MM.1S (cell line): ENCODE measurements at regions not wholly inside any gene's neighbourhood (a gene's known extent, or its start where the extent isn't known, plus 50 kb on each side); places are given as distances from the start of the nearest gene placed in this dataset.

Source experiments
- DNase-seq: peaks from one replicate; pipeline ENCODE4 v3.0.0-alpha.2; 2015
- H2AFZ ChIP-seq: fragments of 300-600 bp; sonication (generic); 2 replicates; pipeline ENCODE4 v1.6.0; 2016; ENCODE audit warnings: antibody characterized with exemption, low read length
- H3F3A ChIP-seq: fragments of 300-600 bp; sonication (generic); 2 replicates; pipeline ENCODE4 v1.6.1; 2016; ENCODE audit warnings: mild to moderate bottlenecking, antibody characterized with exemption, low read length, moderate library complexity, mixed read lengths; ENCODE audit not compliant: insufficient read depth
- H3K27ac ChIP-seq: fragments of 300-600 bp; sonication (generic); 2 replicates; pipeline ENCODE4 v1.5.1; 2016; ENCODE audit warnings: mild to moderate bottlenecking, low read length
- H3K27me3 ChIP-seq: fragments of 300-600 bp; sonication (generic); replicated peaks from 2 replicates; pipeline ENCODE4 v1.6.0; 2016; ENCODE audit warnings: low read length; ENCODE audit not compliant: insufficient read depth
- H3K36me3 ChIP-seq: fragments of 300-600 bp; sonication (generic); replicated peaks from 2 replicates; pipeline ENCODE4 v1.6.1; 2016; ENCODE audit warnings: mild to moderate bottlenecking, low read length, mixed read lengths; ENCODE audit not compliant: insufficient read depth
- H3K4me1 ChIP-seq: fragments of 300-600 bp; sonication (generic); 2 replicates; pipeline ENCODE4 v1.6.1; 2016; ENCODE audit warnings: low read length, mixed read lengths
- H3K4me2 ChIP-seq: fragments of 300-600 bp; sonication (generic); 2 replicates; pipeline ENCODE4 v1.6.0; 2016; ENCODE audit warnings: low read depth, low read length
- H3K4me3 ChIP-seq: fragments of 300-600 bp; sonication (generic); 2 replicates; pipeline ENCODE4 v1.5.1; 2016; ENCODE audit warnings: low read length, mixed read lengths
- H3K79me2 ChIP-seq: fragments of 300-600 bp; sonication (generic); 2 replicates; pipeline ENCODE4 v1.6.1; 2016; ENCODE audit warnings: mixed run types, low read length, mixed read lengths
- H3K9ac ChIP-seq: fragments of 300-600 bp; sonication (generic); 2 replicates; pipeline ENCODE4 v1.6.1; 2016; ENCODE audit warnings: low read length, mixed read lengths
- H3K9me2 ChIP-seq: fragments of 300-600 bp; sonication (generic); replicated peaks from 2 replicates; pipeline ENCODE4 v1.6.1; 2016; ENCODE audit warnings: mild to moderate bottlenecking, low read length, mixed read lengths; ENCODE audit not compliant: insufficient read depth
- H3K9me3 ChIP-seq: fragments of 300-600 bp; sonication (generic); replicated peaks from 2 replicates; pipeline ENCODE4 v1.6.1; 2016; ENCODE audit warnings: mild to moderate bottlenecking, low read length, mixed read lengths; ENCODE audit not compliant: insufficient read depth
- H4K20me1 ChIP-seq: fragments of 300-600 bp; sonication (generic); 2 replicates; pipeline ENCODE4 v1.6.1; 2016; ENCODE audit warnings: mild to moderate bottlenecking, low read length, moderate library complexity, mixed read lengths; ENCODE audit not compliant: insufficient read depth
- CTCF ChIP-seq: fragments of 300-600 bp; sonication (generic); IDR thresholded peaks from 2 replicates; pipeline ENCODE4 v1.5.1; 2016; ENCODE audit warnings: antibody characterized with exemption, low read length, mixed read lengths
- EZH2 ChIP-seq: fragments of 300-600 bp; sonication (generic); optimal IDR thresholded peaks from 2 replicates; pipeline ENCODE3; 2017; ENCODE audit warnings: low read depth, mild to moderate bottlenecking, antibody characterized with exemption, low read length, mixed read lengths
- EZH2phosphoT487 ChIP-seq: fragments of 300-600 bp; sonication (generic); IDR thresholded peaks from 2 replicates; pipeline ENCODE4 v1.6.1; 2018; ENCODE audit warnings: antibody characterized with exemption, low read length

- Histone ChIP-seq H3K79me2 (no peaks in the 10 kb centered on the region), H2AFZ (no peak overlapping the region), H3K27ac (no peak overlapping the region), H3K9me2 (no peaks in the 10 kb centered on the region), H3F3A (no peaks in the 10 kb centered on the region), H4K20me1 (no peaks in the 10 kb centered on the region), H3K4me2 (no peak overlapping the region), H3K9me3 (no peaks in the 10 kb centered on the region), H3K9ac (no peak overlapping the region), H3K4me3 (no peak overlapping the region), H3K4me1 (no peaks in the 10 kb centered on the region), H3K36me3 (no peaks in the 10 kb centered on the region), H3K27me3 (no peaks in the 10 kb centered on the region)
- no peak for TF ChIP-seq CTCF
- TF ChIP-seq EZH2, result no peak
- TF ChIP-seq EZH2phosphoT487, result no peak
- no peak for DNase-seq
These were observed 77.6 kb downstream of the COX18 start for GRCh38 chr4:72991873-72992272.

DNA sequence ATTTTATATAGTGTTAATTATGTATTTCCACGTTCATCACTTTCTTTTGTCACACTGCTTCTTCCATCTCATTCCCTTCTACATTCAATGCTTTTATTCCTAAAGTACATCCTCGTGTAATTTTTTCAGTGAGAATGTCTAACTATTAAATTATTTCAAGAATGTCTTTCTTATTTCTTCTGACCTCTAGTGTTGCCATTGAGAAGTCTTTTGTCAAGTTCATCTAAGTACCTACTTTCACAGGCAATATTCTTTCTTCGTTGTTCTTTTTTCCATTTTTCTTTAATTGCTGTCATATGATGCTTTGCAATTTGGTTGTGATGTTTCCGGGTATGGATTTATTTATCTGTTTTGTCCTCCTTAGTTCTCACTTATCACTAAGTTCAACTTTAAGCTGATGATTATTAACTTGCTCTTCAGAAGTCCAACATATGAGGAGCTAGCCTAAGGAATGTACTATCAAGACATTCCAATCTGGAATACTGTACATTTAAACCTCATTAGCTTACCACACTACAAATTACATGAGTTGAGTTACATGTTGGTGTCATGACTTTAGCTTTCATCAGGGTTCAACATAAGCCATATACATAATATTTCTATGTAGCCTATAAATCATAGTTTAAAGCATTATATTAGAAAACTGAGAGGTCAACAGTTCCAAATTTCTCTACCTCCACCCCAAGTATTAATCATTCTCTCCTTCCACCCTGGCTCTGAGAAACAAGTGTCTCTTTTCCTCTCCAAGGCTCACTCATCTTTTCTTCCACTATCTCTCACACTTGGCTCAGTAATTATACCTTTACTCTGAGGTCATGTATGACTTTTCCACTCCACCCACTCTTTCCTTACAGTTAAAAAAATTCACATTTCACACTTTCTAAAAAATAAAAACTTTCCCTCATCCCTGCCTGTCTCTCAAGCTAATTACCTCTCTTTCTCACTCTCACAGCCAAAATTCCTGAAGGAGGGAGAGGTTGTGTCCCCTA, 81.5 kb downstream of the COX18 start:
- no peak overlapping the region for H2AFZ ChIP-seq
- H3K4me2 ChIP-seq, result no peak overlapping the region
- H3K9me3 ChIP-seq, result no peaks in the 10 kb centered on the region
- DNase-seq, result no peak
- H3K79me2 ChIP-seq, result no peaks in the 10 kb centered on the region
- TF ChIP-seq EZH2phosphoT487, result no peak
- TF ChIP-seq CTCF, result no peak
- H3F3A ChIP-seq, result no peaks in the 10 kb centered on the region
- no peak overlapping the region for H3K4me3 ChIP-seq
- no peaks in the 10 kb centered on the region for H3K9me2 ChIP-seq
- H3K27me3 ChIP-seq, result no peaks in the 10 kb centered on the region
- H4K20me1 ChIP-seq, result no peaks in the 10 kb centered on the region
- no peaks in the 10 kb centered on the region for H3K36me3 ChIP-seq
- no peak overlapping the region for H3K27ac ChIP-seq
- peaks cover 6% of the 10 kb centered on the region for H3K4me1 ChIP-seq
- H3K9ac ChIP-seq, result no peak overlapping the region

- Histone ChIP-seq H3K4me3 (no peak overlapping the region), H3F3A (no peaks in the 10 kb centered on the region), H3K9ac (no peak overlapping the region), H3K79me2 (no peaks in the 10 kb centered on the region), H3K4me1 (peaks cover 6% of the 10 kb centered on the region), H3K4me2 (peak overlapping the region; percentile 16; the same call in 1 of the 2 replicates), H2AFZ (no peak overlapping the region), H3K9me3 (no peaks in the 10 kb centered on the region), H3K9me2 (no peaks in the 10 kb centered on the region), H3K27me3 (no peaks in the 10 kb centered on the region), H3K27ac (no peak overlapping the region), H3K36me3 (no peaks in the 10 kb centered on the region), H4K20me1 (no peaks in the 10 kb centered on the region)
- peak; percentile 30 for DNase-seq
- no peak for TF ChIP-seq EZH2phosphoT487
- TF ChIP-seq EZH2, result no peak
- no peak for TF ChIP-seq CTCF
These were observed 85.2 kb downstream of the COX18 start for GRCh38 chr4:72984351-72984750.
